HG03060 (cell line): ENCODE measurements at regions not wholly inside any gene's neighbourhood (a gene's known extent, or its start where the extent isn't known, plus 50 kb on each side); places are given as distances from the start of the nearest gene placed in this dataset.

ENCODE experiments used
- ATAC-seq: cut with Tn5 transposase; IDR thresholded peaks from one replicate; pipeline ENCODE4 v1.9.1; 2021; ENCODE audit warnings: low read depth, moderate number of reproducible peaks; ENCODE audit not compliant: unreplicated experiment

DNA sequence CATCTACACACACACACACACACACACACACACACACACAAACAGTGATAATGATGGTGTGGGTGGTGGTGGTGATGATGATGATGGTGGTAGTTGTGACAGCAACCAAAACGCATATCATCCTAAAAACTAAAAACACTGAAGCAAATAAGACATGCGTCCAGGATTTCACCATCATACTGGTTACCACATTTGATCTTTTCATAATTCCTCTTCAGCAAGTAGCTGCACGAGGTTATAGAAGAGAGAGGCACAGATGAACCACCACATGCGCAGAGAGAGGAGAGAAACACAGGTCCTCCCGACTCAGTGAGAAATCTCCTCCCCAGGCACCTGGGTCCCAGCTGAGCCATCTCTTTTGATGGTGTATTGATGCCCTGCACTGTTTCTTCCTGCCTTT lies 393.3 kb downstream of the METTL4 start:
- no peak for ATAC-seq

DNA sequence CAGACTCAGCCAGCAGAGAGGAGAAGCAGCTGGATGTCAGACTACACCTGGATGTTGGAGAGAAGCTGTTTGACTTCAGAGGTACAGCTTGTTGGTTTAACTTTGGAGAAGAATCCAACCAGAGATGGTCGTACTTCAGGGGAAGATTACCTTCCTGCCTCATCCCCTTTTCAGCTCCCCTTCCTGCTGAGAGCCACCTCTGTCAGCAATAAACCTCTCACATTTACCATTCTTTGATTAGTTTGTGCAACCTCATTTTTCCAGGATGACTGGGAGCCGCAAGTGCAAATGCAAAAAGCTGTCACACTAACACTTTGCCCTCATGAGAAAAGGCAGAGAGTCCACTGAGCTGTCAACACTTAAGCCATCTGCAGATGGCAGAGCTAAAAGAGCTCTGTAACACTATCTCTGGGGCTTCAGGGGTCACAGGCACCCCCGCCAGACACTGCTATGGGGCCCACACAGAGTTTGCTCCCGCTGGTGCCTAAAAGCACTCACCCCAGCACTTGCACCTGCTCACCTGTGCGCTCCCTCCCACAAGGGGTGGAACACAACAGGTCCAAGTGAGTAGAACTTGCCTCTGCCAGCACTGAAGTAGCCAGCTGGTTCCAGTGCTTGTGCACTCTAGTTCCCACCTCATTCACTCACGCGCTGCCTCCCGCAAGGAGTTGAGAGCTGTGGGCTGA lies 391.7 kb downstream of the METTL4 start:
- ATAC-seq = no peak

- no peak for ATAC-seq
These were observed 390.7 kb downstream of the METTL4 start for GRCh38 chr18:2180586-2180985.

- no peak for ATAC-seq
These were observed 387.9 kb downstream of the METTL4 start for GRCh38 chr18:2183432-2183831.

- no peak for ATAC-seq
These were observed 384.3 kb downstream of the METTL4 start for GRCh38 chr18:2186967-2187366.

GRCh38 chr18:2188258-2188657 lies 383.0 kb downstream of the METTL4 start:
- no peak for ATAC-seq

GRCh38 chr18:2191180-2191790 lies 380.0 kb downstream of the METTL4 start:
- ATAC-seq = no peak

- ATAC-seq = no peak
These were observed 378.7 kb downstream of the METTL4 start for GRCh38 chr18:2192562-2192961.

DNA sequence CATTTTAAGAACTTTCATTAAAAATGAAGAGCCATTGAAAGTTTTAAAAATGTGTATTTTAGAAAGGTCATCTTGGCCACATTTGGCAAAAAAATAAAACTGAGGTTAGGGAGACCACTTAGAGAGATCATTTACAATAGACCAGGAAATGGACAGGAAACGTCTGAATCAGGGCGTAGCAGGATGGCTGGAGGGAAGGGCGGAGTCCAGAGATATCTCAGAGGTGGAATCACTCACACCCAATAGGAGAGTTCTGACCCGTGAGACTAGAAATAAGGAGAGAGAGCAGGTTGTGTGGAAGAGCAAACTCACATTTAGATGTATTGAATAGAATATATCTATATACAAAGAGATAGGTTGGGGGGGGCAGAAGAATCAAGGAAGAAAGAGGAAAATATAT lies 373.4 kb downstream of the METTL4 start:
- ATAC-seq = no peak

DNA sequence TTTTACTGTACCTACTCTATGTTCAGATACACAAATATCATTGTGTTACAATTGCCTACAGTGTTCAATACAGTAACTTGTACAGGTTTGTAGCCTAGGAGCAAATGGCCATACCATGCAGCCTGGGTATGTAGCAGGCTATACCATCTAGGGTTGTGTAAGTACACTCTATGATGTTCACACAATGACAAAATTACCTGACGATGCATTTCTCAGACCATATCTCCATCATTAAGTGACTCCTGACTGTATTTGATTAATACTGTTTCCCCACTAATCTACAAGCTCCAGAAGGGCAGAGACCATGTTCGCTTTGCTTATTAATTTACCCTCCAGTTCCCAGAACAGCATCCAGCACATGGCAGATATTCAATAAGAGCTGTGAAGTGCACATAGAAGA lies 372.2 kb downstream of the METTL4 start:
- ATAC-seq = no peak

- ATAC-seq = no peak
These were observed 370.2 kb downstream of the METTL4 start for GRCh38 chr18:2201036-2201600.

DNA sequence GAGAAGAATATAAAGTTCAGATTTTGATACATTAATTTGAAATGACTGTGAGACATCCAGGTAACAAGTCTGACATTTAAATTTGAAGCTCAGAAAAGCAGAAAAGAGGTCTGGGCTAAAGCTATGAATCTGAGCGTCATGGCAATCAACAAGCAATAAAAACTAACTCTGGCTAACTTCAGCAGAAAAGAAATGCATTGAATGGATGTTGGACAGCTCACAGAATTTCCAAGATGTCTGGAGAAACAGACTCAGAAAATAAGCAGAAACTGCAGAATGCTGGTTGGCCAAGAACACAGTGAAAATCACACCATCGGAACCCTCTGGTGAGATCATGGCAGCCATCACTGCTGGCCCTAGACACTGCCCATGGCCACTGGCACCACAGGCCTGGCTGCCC lies 366.6 kb downstream of the METTL4 start:
- ATAC-seq = no peak

DNA sequence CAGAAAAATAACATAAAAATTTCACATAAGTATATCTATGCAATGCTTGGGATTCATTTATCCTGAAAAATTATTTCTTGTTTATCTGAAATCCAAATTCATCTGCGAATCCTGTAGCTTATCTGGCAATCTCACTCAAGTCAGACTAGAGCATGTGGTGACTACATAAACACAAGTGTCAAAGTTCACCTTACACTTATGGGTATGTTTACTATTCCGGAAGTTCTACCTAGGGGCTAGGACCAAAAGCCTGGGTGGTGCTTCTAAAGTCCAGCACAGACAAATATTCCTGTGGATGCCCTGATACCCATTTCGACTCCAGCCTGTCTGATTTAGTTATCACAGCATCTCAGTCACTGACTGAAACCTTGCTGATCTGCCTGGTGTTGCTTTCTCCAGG lies 364.0 kb downstream of the METTL4 start:
- ATAC-seq = no peak

- no peak for ATAC-seq
These were observed 358.6 kb downstream of the METTL4 start for GRCh38 chr18:2212598-2213205.

GRCh38 chr18:2213905-2214304 lies 357.4 kb downstream of the METTL4 start:
- no peak for ATAC-seq

GRCh38 chr18:2217356-2217755 lies 353.9 kb downstream of the METTL4 start:
- ATAC-seq = no peak

DNA sequence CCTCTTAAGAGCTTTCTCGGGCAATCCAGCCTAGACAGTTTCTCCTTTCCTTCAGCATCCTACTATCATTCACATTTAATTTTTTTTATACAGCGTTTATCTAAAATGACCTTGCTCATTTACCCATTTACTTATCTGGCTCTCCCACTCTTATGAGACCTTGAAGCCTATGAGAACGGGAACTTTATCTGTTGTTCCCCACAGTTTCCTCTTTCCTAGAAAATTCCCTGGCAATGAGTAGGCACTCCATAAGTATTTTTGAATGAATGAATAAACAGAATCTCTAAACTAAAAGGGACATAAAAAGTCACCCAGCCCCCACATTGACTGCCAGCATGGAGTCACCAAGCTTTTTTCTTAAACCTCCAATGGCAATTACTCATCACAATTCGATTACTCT lies 353.2 kb downstream of the METTL4 start:
- no peak for ATAC-seq

- ATAC-seq = no peak
These were observed 351.6 kb downstream of the METTL4 start for GRCh38 chr18:2219706-2220105.

GRCh38 chr18:2222270-2223185 lies 348.8 kb downstream of the METTL4 start:
- ATAC-seq = no peak

DNA sequence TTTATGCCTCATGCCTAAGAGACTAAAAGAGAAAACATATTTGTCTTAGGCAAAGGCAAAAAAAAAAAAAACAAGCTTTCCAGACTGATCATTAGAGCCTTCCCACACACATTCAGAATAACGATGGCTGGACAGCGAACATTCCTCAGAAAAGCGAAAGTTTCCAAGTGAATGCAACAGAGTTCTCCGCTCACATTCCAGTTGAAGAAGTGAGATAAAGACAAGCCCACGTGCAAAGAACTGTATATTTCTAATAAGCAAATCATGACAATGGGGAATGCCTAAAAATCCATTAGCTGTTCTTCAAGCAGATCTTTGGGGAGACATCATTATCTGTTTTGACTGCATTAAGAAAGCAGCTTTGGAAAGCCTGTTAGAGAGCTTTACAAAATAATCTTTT lies 347.9 kb downstream of the METTL4 start:
- ATAC-seq = no peak

GRCh38 chr18:2223849-2224248 lies 347.5 kb downstream of the METTL4 start:
- no peak for ATAC-seq
